ENCODE measurements at regions not wholly inside any gene's neighbourhood (a gene's known extent, or its start where the extent isn't known, plus 50 kb on each side); places are given as distances from the start of the nearest gene placed in this dataset.

- no peaks in the 10 kb centered on the region for H3K9me3 Mint-ChIP-seq (ENCODE audit: unreplicated experiment)
- H3K27ac Mint-ChIP-seq (ENCODE audit: unreplicated experiment): no peak overlapping the region
- H3K4me1 Mint-ChIP-seq (ENCODE audit: unreplicated experiment): no peaks in the 10 kb centered on the region
Measured at GRCh38 chr11:36777311-36777710, 179.3 kb upstream of the RAG2 start.

GRCh38 chr11:36775756-36776155 is 177.7 kb upstream of the RAG2 start:
- Mint-ChIP-seq H3K4me1 (ENCODE audit: unreplicated experiment) (no peaks in the 10 kb centered on the region), H3K9me3 (ENCODE audit: unreplicated experiment) (no peaks in the 10 kb centered on the region), H3K27me3 (ENCODE audit: unreplicated experiment) (no peaks in the 10 kb centered on the region), H3K27ac (ENCODE audit: unreplicated experiment) (no peak overlapping the region), H3K36me3 (ENCODE audit: low read depth, unreplicated experiment) (no peaks in the 10 kb centered on the region), H3K4me3 (ENCODE audit: unreplicated experiment) (no peak overlapping the region)
- TF ChIP-seq CTCF (IDR thresholded peaks at IDR 0.05; ENCODE audit: unreplicated experiment): no peak
- DNase-seq (ENCODE audit: low spot score): no peak

More at GRCh38 chr11:36777311-36777710, 179.3 kb upstream of the RAG2 start:
- no peak overlapping the region for H3K4me3 Mint-ChIP-seq (ENCODE audit: unreplicated experiment)
- no peak for DNase-seq (ENCODE audit: low spot score)
- no peak for TF ChIP-seq CTCF (IDR thresholded peaks at IDR 0.05; ENCODE audit: unreplicated experiment)
- no peaks in the 10 kb centered on the region for H3K27me3 Mint-ChIP-seq (ENCODE audit: unreplicated experiment)
- H3K36me3 Mint-ChIP-seq (ENCODE audit: low read depth, unreplicated experiment): no peaks in the 10 kb centered on the region

GRCh38 chr11:36775130-36775529 is 177.1 kb upstream of the RAG2 start:
- DNase-seq (ENCODE audit: low spot score): no peak
- no peaks in the 10 kb centered on the region for H3K27me3 Mint-ChIP-seq (ENCODE audit: unreplicated experiment)
- no peaks in the 10 kb centered on the region for H3K9me3 Mint-ChIP-seq (ENCODE audit: unreplicated experiment)
- TF ChIP-seq CTCF (IDR thresholded peaks at IDR 0.05; ENCODE audit: unreplicated experiment): no peak
- H3K27ac Mint-ChIP-seq (ENCODE audit: unreplicated experiment): no peak overlapping the region
- H3K36me3 Mint-ChIP-seq (ENCODE audit: low read depth, unreplicated experiment): no peaks in the 10 kb centered on the region
- H3K4me3 Mint-ChIP-seq (ENCODE audit: unreplicated experiment): no peak overlapping the region
- H3K4me1 Mint-ChIP-seq (ENCODE audit: unreplicated experiment): no peaks in the 10 kb centered on the region

- H3K4me1 Mint-ChIP-seq (ENCODE audit: unreplicated experiment): no peaks in the 10 kb centered on the region
- H3K27me3 Mint-ChIP-seq (ENCODE audit: unreplicated experiment): no peaks in the 10 kb centered on the region
- no peak for DNase-seq (ENCODE audit: low spot score)
- no peaks in the 10 kb centered on the region for H3K36me3 Mint-ChIP-seq (ENCODE audit: low read depth, unreplicated experiment)
- no peak overlapping the region for H3K4me3 Mint-ChIP-seq (ENCODE audit: unreplicated experiment)
- H3K9me3 Mint-ChIP-seq (ENCODE audit: unreplicated experiment): no peaks in the 10 kb centered on the region
- TF ChIP-seq CTCF (IDR thresholded peaks at IDR 0.05; ENCODE audit: unreplicated experiment): no peak
- no peak overlapping the region for H3K27ac Mint-ChIP-seq (ENCODE audit: unreplicated experiment)
Measured at GRCh38 chr11:36774603-36775002, 176.6 kb upstream of the RAG2 start.

- DNase-seq (ENCODE audit: low spot score): no peak
- Mint-ChIP-seq H3K4me1 (ENCODE audit: unreplicated experiment) (no peaks in the 10 kb centered on the region), H3K27me3 (ENCODE audit: unreplicated experiment) (no peaks in the 10 kb centered on the region), H3K27ac (ENCODE audit: unreplicated experiment) (no peak overlapping the region), H3K4me3 (ENCODE audit: unreplicated experiment) (no peak overlapping the region), H3K36me3 (ENCODE audit: low read depth, unreplicated experiment) (no peaks in the 10 kb centered on the region), H3K9me3 (ENCODE audit: unreplicated experiment) (no peaks in the 10 kb centered on the region)
- TF ChIP-seq CTCF (IDR thresholded peaks at IDR 0.05; ENCODE audit: unreplicated experiment): no peak
Measured at GRCh38 chr11:36763187-36763586, 165.2 kb upstream of the RAG2 start.
